ENCODE measurements at regions not wholly inside any gene's neighbourhood (a gene's known extent, or its start where the extent isn't known, plus 50 kb on each side); places are given as distances from the start of the nearest gene placed in this dataset.
"Not testable (repeated sequence)": the region's sequence is repeated elsewhere in the genome, so short reads cannot be mapped to it uniquely, and the experiment has no call there.

GRCh38 chr3:154625756-154626155 lies 195.8 kb upstream of the GPR149 start:
- H3K9me3 ChIP-seq: no peaks in the 10 kb centered on the region
- no peaks in the 10 kb centered on the region for H3K27me3 ChIP-seq
- H3K27ac ChIP-seq: no peak overlapping the region
- no peak for TF ChIP-seq POLR2AphosphoS5 (IDR thresholded peaks at IDR 0.05)
- no peak for TF ChIP-seq POLR2A (IDR thresholded peaks at IDR 0.05)
- TF ChIP-seq CTCF (IDR thresholded peaks at IDR 0.05): no peak
- TF ChIP-seq EP300 (IDR thresholded peaks at IDR 0.05): no peak
- DNase-seq (no peak), ATAC-seq (ENCODE audit: low FRiP score in 2 of 2) (no peak)
- no peaks in the 10 kb centered on the region for H3K36me3 ChIP-seq
- no peaks in the 10 kb centered on the region for H3K4me1 ChIP-seq
- no peak overlapping the region for H3K4me3 ChIP-seq
- WGBS, 2 donors: 85 to 87% methylated on average over 3 of the region's 3 CpGs

- not testable (repeated sequence) for H3K9me3 ChIP-seq; H3K27me3 ChIP-seq; H3K4me1 ChIP-seq; H3K27ac ChIP-seq; H3K36me3 ChIP-seq; ATAC-seq (ENCODE audit: low FRiP score in 2 of 2); H3K4me3 ChIP-seq
- WGBS, 2 donors: 85 to 94% methylated on average over 7 to 10 of the region's 10 CpGs
- DNase-seq: peak in 1 of 2 donors; percentile 41
These were observed 189.6 kb upstream of the GPR149 start for GRCh38 chr3:154619621-154620020.

GRCh38 chr3:154616298-154616697 lies 186.3 kb upstream of the GPR149 start:
- no peaks in the 10 kb centered on the region for H3K36me3 ChIP-seq
- no peaks in the 10 kb centered on the region for H3K9me3 ChIP-seq
- TF ChIP-seq EP300 (IDR thresholded peaks at IDR 0.05) (no peak), POLR2AphosphoS5 (IDR thresholded peaks at IDR 0.05) (no peak), POLR2A (IDR thresholded peaks at IDR 0.05) (no peak), CTCF (IDR thresholded peaks at IDR 0.05) (no peak)
- H3K27ac ChIP-seq: no peak overlapping the region
- ATAC-seq (ENCODE audit: low FRiP score in 2 of 2) (no peak), DNase-seq (no peak)
- 84 to 100% methylated on average over 2 to 4 of the region's 4 CpGs for WGBS, 2 donors
- no peaks in the 10 kb centered on the region for H3K27me3 ChIP-seq
- H3K4me3 ChIP-seq: no peak overlapping the region
- no peaks in the 10 kb centered on the region for H3K4me1 ChIP-seq

GRCh38 chr3:154615471-154615870 lies 185.5 kb upstream of the GPR149 start:
- no peak for TF ChIP-seq EP300 (IDR thresholded peaks at IDR 0.05)
- TF ChIP-seq CTCF (IDR thresholded peaks at IDR 0.05): no peak
- TF ChIP-seq POLR2A (IDR thresholded peaks at IDR 0.05): no peak
- no peak for TF ChIP-seq POLR2AphosphoS5 (IDR thresholded peaks at IDR 0.05)
- Histone ChIP-seq H3K4me3 (no peak overlapping the region), H3K36me3 (no peaks in the 10 kb centered on the region), H3K27ac (no peak overlapping the region), H3K27me3 (no peaks in the 10 kb centered on the region), H3K4me1 (no peaks in the 10 kb centered on the region), H3K9me3 (no peaks in the 10 kb centered on the region)
- no peak for ATAC-seq (ENCODE audit: low FRiP score in 2 of 2)
- 39 to 52% methylated on average over 2 to 3 of the region's 3 CpGs for WGBS, 2 donors
- no peak for DNase-seq

GRCh38 chr3:154614601-154615000 lies 184.6 kb upstream of the GPR149 start:
- 58 to 60% methylated on average over 3 of the region's 3 CpGs for WGBS, 2 donors
- no peak overlapping the region for H3K27ac ChIP-seq
- DNase-seq (no peak), ATAC-seq (ENCODE audit: low FRiP score in 2 of 2) (no peak)
- no peaks in the 10 kb centered on the region for H3K9me3 ChIP-seq
- H3K27me3 ChIP-seq: no peaks in the 10 kb centered on the region
- no peak for TF ChIP-seq CTCF (IDR thresholded peaks at IDR 0.05)
- TF ChIP-seq EP300 (IDR thresholded peaks at IDR 0.05): no peak
- TF ChIP-seq POLR2AphosphoS5 (IDR thresholded peaks at IDR 0.05): no peak
- no peak overlapping the region for H3K4me3 ChIP-seq
- no peaks in the 10 kb centered on the region for H3K4me1 ChIP-seq
- no peaks in the 10 kb centered on the region for H3K36me3 ChIP-seq

Data from upper lobe of left lung (tissue), 6 donors.